ENCODE measurements at regions not wholly inside any gene's neighbourhood (a gene's known extent, or its start where the extent isn't known, plus 50 kb on each side); places are given as distances from the start of the nearest gene placed in this dataset.
"Not testable (repeated sequence)": the region's sequence is repeated elsewhere in the genome, so short reads cannot be mapped to it uniquely, and the experiment has no call there.

DNA sequence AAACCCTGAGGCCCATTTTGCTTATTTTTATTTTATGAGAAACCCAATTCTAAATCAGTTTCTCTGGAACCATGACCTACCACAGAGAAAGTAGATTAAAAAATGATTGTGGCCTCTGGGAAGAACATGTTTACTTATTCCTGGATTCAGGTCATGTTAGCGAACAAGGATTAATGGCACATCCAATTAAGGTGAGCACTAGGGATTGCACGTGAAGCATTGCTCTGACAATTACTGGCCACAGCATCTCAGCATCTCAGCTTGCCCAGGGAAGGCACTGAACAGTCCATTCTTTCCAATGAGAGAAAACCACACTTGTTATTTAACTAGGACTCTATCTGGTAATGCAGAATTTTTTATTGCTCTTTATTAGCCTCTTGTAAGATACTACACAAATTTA lies 119.8 kb downstream of the ZNF330 start:
- DNase-seq (ENCODE audit: low read depth in 2 of 2), result no peak

DNA sequence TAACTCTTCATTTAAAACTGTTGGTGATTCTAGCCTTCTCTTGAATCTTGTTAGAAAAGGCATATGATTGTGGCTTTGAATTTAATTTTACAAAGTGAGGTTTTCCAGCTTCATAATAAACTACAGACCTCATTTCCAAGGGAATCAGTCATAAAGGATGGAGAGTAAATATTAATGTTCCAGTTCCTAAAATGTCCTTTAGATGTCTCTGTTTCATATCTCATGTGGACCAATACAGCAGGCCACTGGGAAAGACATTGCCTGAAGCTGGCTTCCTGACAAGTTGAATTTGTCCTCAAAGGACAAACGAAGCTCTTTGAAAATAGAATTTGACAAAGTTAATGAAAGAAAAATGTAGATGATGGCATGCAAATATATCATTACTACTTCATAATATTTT lies 125.4 kb downstream of the ZNF330 start:
- peak; percentile 73 to 76 for DNase-seq (ENCODE audit: low read depth in 2 of 2)

DNA sequence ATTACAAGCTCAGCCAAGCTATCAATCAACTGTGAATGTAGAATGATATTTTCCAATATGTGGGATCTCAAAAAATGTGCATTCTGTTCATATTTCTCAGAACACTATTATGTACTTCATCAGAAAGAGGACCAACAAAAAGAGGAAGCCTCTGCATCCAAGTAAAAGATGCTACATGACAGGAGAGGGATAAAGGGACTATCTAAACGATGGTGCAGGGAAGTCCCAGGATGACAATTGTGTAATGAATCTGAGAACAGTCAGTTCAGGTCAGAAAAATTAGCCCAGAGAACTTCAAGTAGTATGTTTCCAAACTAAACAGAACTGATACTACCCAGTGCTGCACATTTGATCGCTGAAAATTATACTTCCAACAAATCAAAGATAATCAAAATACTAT lies 127.0 kb downstream of the ZNF330 start:
- no peak for DNase-seq (ENCODE audit: low read depth in 2 of 2)

DNA sequence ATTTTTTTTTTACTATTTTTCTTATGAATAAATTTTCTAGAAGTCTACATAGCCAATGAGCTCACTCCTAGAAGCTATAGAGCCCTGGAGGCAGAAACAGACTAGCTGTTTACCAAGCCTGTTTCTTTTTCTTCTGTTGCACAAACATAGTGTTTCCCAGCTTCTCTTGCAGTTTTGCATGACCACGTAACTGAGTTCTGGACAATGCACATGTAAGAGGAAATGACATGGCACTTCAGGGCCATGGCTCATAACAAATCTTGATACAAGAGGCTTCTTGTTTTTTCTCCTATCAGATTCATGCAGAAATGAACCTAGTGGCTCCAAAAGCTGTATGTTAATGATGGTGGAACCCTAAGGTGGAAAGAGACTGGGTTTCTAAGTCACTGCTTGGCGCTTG lies 127.4 kb downstream of the ZNF330 start:
- DNase-seq (ENCODE audit: low read depth in 2 of 2), result peak; percentile 11 to 84

DNA sequence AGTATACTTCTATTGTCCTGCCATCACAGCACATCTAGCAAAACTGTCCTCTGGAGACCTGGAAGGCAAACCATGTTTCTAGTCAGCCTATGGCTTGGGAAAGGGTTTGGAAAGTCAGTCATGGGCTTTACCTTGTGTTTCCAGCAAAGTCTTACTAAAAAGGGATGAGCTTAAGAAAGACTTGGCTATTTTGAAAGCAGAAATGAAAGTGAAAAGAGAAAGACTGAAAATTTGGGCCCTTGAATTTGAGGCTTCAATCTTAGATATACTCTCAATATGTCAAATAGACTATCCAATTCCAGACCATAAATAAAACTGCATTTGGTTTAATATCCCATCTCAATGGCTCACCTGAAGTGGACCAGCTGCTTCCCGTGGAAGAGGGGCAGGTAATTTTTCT lies 127.9 kb downstream of the ZNF330 start:
- DNase-seq (ENCODE audit: low read depth in 2 of 2), result no peak

DNA sequence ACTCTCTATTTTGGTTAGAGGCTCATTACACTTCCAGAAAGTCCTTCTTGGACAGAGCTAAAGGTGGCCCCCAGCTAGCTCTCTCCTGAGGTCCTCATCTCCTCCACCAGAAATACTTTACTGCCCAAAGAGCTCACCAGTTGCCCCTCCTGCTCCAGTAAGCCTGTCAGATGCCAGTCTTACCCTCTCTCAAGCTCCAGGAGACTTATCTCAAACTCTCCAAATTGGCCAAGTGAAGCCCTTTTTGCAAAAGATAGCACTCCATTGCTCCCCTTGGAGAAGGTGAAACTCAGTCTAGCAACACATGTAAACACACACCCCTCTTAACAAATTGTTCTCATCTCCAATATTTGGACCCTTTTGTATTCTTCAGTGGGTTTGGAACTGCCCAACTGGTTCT lies 128.5 kb downstream of the ZNF330 start:
- no peak for DNase-seq (ENCODE audit: low read depth in 2 of 2)

DNA sequence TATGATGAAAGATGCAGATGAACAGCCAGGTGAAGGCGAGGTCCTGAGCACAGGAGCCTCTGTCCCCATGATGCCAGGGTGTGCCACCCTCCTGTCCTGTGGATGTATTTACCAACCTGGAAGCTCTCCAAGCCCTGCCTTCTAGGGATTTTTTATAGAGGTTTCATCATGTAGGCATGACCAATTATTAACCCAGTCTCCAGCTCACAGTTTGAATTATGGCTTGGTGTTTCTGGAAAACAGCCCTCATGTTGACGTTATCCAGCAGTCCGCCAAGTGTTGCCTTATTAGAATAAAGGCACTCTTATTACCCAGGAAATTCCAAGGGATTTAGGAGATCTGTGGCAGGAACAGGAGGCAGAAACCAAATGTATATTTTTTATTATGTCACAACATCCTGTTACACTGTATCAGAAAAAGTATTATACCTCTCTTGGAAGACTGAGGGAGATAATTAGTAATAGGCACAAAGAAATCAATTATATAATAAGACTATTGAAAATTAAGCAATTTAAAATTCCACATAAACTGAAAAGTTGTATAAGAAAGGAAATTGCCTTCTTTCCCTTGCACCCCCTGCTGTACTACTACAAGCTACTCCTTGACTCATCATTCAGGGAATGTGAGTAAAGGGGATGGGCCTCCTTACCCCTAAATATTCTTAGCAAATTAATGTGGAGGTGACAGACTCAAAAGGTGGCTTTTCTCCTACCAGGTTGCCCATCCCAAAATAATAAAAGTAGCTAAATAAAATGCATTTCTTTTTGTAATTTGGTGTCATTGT lies 129.6 kb downstream of the ZNF330 start:
- DNase-seq (ENCODE audit: low read depth in 2 of 2), result peak in 1 of 2 donors; percentile 79

DNA sequence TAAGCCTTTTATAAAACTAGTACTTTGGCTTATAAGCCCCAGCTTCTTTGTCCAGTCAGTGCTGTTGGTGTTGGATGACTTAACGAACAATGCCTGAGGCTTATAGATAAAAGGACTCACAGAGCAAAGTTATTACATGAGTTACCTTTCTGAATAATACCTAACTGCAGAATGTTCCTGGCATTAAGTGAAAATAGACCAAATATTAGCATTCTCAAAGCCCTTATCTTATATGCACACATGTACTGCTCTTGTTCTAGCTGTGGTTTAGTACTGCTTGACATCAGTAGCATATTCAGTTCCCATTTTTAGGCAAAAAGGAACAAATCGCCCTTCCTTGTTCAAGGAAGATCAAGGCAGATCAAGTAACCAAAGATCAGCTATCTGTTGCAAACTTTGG lies 131.6 kb downstream of the ZNF330 start:
- DNase-seq (ENCODE audit: low read depth in 2 of 2), result no peak

DNA sequence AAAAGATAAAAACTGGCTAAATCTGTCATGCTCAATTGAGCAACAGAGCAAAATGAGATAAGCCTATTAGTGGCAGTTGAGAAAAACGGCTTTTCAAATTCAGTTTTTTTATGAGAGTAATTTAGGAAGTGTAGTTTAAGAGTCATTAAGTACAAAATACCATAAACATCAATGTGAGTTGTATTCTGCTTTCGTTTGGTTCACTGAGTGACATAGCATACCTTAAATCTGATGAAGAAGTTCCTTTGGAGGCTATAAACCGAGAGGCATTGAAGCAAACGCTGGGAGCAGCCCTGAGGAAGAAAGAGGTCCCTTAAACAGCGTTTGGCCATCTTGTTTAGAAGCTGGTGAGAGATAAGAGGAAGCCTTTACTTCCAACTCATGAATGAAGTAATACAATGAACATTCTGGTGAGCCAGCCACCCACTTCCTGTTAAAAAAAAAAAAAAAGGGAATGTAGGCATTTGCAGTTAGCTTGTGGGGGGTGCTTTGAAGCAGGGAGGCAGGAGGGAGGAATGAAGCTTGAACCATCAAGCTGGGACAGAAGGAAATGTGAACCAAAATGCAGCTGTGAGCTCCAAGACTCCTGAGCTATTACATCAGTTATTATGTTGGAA lies 132.3 kb downstream of the ZNF330 start:
- DNase-seq (ENCODE audit: low read depth in 2 of 2), result peak; percentile 42 to 71

DNA sequence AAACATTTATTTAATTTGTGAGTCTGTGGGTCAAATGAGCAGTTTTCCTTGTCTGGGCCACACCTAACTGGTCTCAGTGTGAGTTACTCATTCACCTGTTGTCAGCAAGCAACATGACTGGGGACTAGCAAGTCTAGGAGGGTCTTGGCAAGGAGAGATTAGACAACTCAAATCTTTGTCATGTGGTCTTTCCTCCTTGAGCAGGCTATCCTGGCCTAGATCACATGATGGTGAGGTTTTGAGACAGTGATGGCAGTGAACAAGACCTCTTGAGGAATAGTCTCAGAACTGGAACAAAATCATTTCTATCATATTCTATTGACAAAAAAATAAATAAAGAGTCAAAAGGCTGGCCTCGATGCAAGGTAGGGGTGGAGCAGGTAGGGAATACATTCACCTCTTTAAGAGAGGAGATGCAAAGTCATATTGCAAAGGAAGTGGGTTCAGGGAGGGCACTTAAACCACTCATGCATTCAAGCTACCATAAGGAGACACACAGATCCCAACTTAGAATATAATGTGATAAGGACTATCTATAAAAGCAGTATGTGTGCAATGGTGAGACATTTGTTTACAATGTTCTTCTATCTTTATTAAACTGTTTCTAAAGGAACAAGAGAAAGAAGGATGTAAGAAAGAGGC lies 135.7 kb downstream of the ZNF330 start:
- no peak for DNase-seq (ENCODE audit: low read depth in 2 of 2)

DNA sequence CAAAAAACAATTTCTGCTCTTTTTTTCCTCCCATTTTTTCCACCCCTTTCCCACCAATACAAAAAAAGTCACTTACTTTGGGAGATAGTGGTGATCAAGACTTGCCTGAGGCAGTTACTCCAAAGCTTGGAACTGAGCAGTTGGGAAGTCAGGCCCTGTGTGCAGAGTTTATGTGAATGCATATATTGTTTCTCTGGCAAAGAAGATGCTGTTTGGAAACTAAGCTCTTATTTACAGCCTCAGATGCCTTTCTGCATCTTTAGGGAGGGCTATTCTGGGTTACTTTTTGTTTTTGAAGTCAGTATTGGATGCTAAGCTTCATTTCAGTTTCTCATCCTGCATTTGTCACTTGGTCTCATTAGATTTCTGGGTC lies 136.3 kb downstream of the ZNF330 start:
- no peak for DNase-seq (ENCODE audit: low read depth in 2 of 2)

DNA sequence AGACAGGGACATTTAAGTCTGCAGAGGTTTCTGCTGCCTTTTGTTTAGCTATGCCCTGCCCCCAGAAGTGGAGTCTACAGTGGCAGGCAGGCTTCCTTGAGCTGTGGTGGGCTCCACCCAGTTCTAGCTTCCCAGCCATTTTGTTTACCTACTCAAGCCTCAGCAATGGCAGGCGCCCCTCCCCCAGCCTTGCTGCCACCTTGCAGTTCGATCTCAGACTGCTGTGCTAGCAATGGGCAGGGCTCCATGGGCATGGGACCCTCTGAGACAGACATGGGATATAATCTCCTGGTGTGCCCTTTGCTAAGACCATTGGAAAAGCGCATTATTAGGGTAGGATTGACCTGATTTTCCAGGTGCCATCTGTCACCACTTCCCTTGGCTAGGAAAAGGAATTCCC lies 147.5 kb downstream of the ZNF330 start:
- not testable (repeated sequence) for DNase-seq (ENCODE audit: low read depth in 2 of 2)

DNA sequence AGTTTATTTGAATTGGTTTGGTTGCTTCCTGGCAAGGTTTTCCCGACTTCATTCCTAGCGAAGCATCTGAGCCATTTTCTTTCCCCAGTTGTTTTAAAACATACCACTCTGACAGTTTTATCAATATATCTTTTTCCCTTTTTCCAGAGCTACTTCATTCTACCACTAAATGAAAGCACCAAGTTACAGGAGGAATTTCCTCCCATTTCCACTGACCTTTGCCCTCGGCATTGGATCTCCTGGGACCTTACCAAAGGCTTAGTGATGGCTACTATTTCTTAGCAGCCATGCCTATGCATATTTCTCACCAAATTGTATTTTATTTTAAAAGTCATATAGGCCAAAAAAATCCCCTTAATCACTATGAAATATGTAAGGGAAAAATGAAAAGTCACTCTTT lies 150.5 kb downstream of the ZNF330 start:
- no peak for DNase-seq (ENCODE audit: low read depth in 2 of 2)

DNA sequence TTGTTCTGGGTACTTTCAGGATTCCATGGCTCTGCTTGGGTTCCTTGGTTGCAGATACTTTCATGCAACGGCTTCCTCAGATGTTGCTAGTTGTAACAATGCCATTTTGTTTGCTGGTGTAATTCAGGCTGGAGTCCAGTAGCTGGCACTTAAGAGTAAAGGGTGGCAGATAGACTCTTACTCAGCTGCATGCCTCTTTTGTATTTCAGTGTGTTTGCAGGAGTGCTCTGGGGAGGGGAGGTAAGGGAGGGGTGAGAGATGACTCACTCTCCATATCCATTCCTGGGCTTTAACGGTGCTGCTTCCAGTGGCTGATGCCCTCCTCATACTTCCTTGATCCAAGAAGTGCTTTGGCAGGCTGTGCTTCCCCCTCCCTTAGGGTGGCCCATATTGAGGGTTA lies 155.2 kb downstream of the ZNF330 start:
- DNase-seq (ENCODE audit: low read depth in 2 of 2), result peak in 1 of 2 donors; percentile 38

DNA sequence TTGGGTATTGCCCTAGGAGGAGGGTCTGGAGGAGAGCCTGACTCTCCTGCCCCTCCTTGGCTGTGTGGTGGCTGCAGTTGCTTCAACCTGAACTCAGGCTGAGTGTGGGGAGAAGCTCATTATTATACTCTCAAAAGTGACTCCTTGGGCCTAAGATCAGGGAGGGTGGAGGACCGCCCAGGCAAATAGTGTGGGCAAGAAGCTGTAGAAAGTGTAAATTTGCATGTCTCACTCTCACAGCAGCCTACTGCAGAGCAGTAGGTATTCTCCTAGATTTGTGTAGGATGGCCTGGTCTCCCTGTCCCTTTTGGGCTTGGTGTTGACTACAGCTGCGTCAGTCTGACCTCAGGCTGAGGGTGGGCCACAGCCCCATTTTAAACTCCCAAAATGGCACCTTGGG lies 156.1 kb downstream of the ZNF330 start:
- DNase-seq (ENCODE audit: low read depth in 2 of 2), result no peak

DNA sequence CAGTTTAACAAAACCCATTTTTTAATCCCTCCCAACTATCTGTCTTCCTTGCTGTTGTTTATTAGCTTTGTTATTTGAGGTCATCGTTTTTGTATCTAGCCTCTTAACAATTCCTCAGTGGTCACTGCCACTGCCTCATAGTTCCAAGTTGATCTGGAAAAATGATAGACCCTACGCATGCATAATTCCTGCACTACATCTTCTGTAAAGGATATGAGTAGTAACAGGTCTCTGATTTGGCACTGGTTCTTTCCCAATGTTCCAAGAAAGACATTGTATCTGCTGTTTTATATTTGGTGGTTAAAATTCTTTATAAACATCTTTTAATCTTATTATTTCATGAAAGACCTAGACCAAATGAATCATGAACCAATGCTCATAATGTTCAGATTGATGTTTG lies 166.6 kb downstream of the ZNF330 start:
- no peak for DNase-seq (ENCODE audit: low read depth in 2 of 2)

DNA sequence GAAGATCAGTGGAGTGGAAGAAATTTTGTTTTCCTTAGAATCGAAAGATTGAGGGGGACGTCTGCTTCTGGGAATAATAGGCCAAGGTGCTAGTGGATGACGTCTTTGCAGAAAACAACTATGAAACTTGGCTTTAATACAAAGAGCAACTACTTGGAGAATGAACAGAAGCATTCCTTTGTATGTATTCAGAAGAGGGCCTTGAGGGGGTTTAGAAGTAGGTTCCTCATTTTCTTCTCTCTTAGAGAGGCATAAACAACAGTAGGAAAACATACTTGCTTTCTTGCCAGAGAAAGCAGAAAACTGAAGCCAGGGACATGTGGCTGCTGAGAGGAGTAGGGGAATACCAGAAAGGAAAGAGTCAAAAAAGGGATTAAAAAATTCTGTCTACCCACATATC lies 167.8 kb downstream of the ZNF330 start:
- no peak for DNase-seq (ENCODE audit: low read depth in 2 of 2)

DNA sequence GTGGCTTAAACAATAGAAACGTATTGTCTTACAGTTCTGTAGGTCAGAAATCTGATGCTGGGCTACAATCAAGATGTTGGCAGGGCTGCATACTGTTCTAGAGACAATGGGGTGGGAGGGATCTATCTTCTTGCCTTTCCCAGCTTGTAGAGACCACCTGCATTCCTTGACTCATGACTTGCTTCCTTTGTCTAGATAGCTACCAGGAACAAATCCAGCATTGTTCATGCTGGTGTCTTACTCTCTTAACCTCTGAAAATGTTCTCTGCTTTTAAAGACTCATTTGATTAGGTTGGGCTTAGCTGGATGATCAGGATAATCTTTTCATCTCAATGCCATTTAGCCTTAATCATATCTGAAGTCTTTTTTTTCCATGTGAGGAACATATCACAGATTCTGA lies 169.0 kb downstream of the ZNF330 start:
- DNase-seq (ENCODE audit: low read depth in 2 of 2), result peak in 1 of 2 donors; percentile 26

DNA sequence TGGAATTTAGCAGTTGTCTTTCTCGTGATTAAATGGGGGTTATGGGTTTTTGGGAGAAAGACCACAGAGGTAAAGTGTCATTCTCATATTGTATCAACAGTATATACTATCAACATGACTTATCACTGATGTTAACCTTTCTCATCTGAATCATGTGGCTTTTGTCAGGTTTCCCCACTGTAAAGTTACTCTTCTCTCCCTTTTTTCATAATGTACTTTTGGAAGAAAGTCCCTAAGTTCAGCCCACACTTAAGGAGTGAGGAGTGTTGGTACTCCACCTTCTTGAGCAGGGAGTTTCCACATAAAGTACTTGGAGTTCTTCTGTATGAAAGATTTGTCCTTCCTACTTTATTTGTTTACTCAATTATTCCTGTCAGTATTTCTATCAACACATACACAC lies 169.9 kb downstream of the ZNF330 start:
- no peak for DNase-seq (ENCODE audit: low read depth in 2 of 2)

DNA sequence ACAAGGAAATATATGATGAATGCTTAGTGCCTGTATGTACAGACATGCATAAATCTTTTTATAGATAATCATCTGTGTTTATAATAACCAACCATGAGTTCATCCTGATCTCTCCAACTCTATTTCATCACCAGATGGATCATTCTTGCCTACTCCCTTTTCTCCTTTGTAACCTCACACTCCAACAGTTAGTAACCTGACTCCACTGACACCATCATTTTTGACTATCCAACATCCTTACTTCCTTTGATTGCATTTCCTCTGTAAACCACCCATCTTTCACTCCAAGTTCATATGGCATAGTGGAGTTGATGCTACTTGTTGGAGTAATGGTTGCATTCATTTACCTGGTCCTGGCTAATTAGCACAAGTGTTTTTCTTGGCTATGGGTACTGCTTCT lies 170.6 kb downstream of the ZNF330 start:
- DNase-seq (ENCODE audit: low read depth in 2 of 2), result no peak

DNA sequence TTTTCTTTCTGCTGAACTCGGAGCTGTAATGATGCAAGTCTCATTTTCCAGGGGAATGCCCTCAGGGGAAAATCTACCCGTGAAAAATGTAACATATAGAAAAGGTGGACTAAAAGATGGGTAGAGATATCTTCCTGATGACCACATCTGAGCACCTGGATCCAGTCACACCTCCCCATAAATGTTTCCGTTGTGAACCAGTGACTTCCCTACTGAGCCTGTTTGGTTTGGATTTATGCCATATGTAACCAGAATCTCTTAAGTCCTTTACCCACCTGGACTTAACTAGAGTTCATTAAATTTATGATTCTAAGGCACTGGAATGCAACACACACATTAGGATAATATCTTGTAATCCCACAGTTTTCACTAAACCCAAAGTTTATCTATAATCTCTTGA lies 171.1 kb downstream of the ZNF330 start:
- no peak for DNase-seq (ENCODE audit: low read depth in 2 of 2)

DNA sequence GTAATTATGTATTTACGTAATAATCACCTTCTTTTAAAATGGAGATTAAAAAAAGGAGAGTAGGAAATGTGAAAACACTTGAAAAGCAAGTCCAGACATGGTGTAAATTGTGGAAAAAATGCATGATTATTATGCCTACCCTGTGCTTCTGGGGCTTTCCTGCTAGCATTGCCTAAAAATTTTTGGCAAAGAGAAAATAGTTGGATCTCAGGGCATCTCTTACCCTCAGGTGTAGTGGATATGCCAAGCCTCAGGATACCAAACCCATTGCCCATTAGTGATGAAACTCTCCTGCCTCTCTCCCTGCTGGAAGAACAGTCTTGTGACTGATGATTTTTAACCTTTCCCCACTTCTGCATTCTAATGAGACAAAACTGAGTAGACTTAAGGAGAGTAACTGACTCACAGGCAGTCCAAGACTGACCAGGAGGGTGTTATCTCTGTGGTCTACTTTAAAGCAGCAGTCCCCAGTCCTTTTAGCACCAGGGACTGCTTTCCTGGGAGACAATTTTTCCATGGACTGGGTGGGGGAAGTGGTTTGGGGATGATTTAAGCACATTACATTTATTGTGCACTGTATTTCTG lies 174.6 kb downstream of the ZNF330 start:
- no peak for DNase-seq (ENCODE audit: low read depth in 2 of 2)

DNA sequence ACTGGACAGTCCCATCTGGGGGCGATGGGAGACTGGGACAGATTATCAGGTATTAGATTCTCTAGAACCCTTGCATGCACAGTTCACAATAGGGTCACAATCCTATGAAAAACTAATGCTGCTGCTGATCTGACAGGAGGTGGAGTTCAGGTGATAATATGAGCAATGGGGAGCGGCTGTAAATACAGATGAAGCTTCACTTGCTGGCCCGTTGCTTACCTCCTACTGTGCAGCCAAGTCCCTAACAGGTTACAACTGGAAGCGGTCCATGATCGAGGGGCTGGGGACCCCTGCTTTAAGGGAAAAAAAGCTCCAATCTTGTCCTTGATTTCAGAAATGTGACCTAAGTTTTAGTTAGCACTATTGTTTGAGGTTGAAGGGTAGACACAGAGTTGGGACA lies 175.2 kb downstream of the ZNF330 start:
- no peak for DNase-seq (ENCODE audit: low read depth in 2 of 2)

Data from lung microvascular endothelial cell (primary cell).